Nephron (organoid): ENCODE measurements at regions not wholly inside any gene's neighbourhood (a gene's known extent, or its start where the extent isn't known, plus 50 kb on each side); places are given as distances from the start of the nearest gene placed in this dataset.

Source experiments
- H3K27ac Mint-ChIP-seq, 3 experiments: 2 replicates each; pipeline ENCODE4 v1.8.0; 2020; ENCODE audit warnings: mixed read lengths in 3 of 3, mild to moderate bottlenecking in 2 of 3, moderate library complexity in 1 of 3
- H3K27me3 Mint-ChIP-seq: 2 replicates; pipeline ENCODE4 v1.8.0; 2021; ENCODE audit warnings: low read depth, mild to moderate bottlenecking, moderate library complexity, mixed read lengths
- H3K36me3 Mint-ChIP-seq: 2 replicates; pipeline ENCODE4 v1.8.0; 2020; ENCODE audit warnings: low read depth, mixed read lengths
- H3K4me1 Mint-ChIP-seq: 2 replicates; pipeline ENCODE4 v1.8.0; 2020; ENCODE audit warnings: mixed read lengths
- H3K4me3 Mint-ChIP-seq, 3 experiments: 2 replicates each; pipeline ENCODE4 v1.8.0; 2020; ENCODE audit warnings: mild to moderate bottlenecking in 3 of 3, mixed read lengths in 3 of 3, moderate library complexity in 2 of 3
- H3K9me3 Mint-ChIP-seq: 2 replicates; pipeline ENCODE4 v1.8.0; 2020; ENCODE audit warnings: mixed read lengths
- TF ChIP-seq, protein P1 (sequence below), 3 experiments: fragments of 200-600 bp; sonication (generic); IDR thresholded peaks; one replicate each; pipeline ENCODE4 v1.5.0; 2021; ENCODE audit warnings: antibody characterized with exemption in 3 of 3; ENCODE audit not compliant: unreplicated experiment in 3 of 3

DNA sequence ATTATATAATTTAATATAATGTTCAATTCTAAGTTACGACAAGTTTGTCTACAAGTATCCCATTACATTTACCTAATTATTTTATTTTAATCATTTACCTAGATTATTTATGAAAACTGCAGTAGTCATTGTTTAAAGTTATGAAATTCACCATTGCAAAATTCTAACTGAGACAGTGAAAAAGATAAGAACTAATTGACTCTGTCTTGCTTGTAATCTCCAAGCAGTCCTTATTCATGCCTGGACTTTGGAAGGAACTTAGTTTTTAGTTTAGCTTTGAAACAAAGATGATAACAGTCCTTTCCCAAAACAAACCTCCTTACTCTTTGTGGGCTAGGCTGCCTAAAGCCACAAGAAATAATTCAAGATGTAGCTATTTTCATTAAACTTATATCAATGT is 165.0 kb downstream of the SUCNR1 start:
- TF ChIP-seq, protein P1, sequence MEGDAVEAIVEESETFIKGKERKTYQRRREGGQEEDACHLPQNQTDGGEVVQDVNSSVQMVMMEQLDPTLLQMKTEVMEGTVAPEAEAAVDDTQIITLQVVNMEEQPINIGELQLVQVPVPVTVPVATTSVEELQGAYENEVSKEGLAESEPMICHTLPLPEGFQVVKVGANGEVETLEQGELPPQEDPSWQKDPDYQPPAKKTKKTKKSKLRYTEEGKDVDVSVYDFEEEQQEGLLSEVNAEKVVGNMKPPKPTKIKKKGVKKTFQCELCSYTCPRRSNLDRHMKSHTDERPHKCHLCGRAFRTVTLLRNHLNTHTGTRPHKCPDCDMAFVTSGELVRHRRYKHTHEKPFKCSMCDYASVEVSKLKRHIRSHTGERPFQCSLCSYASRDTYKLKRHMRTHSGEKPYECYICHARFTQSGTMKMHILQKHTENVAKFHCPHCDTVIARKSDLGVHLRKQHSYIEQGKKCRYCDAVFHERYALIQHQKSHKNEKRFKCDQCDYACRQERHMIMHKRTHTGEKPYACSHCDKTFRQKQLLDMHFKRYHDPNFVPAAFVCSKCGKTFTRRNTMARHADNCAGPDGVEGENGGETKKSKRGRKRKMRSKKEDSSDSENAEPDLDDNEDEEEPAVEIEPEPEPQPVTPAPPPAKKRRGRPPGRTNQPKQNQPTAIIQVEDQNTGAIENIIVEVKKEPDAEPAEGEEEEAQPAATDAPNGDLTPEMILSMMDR (IDR thresholded peaks at IDR 0.05; ENCODE audit: unreplicated experiment in 3 of 3), result no peak
- no peaks in the 10 kb centered on the region for H3K27me3 Mint-ChIP-seq
- H3K4me3 Mint-ChIP-seq, result no peak overlapping the region
- H3K27ac Mint-ChIP-seq, result no peak overlapping the region
- H3K9me3 Mint-ChIP-seq, result peaks cover 17% of the 10 kb centered on the region
- peaks cover 4% of the 10 kb centered on the region for H3K36me3 Mint-ChIP-seq
- H3K4me1 Mint-ChIP-seq, result no peaks in the 10 kb centered on the region

DNA sequence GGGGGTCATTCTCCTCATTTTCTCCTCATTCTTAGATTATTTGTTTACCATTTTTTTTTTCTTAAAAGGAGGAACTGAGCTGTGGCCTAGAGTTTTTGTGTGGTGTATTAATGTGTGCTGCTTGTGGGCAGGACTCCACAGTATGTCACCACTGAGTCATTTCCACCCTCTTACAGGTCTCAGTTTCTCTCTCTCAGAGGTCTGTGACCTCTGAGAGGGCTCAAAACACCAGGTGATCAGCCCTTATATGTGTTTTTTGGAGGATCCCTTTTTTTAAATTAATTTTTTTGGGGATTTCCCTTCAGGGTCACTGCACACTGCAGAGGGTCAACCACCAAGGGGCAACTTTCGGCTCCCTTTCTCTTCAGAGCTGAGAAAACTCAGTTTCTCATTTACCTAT is 166.4 kb downstream of the SUCNR1 start:
- H3K27ac Mint-ChIP-seq, result no peak overlapping the region
- peaks cover 9% of the 10 kb centered on the region for H3K9me3 Mint-ChIP-seq
- peaks cover 4% of the 10 kb centered on the region for H3K36me3 Mint-ChIP-seq
- TF ChIP-seq, protein P1 (IDR thresholded peaks at IDR 0.05; ENCODE audit: unreplicated experiment in 3 of 3), result no peak
- no peaks in the 10 kb centered on the region for H3K27me3 Mint-ChIP-seq
- H3K4me1 Mint-ChIP-seq, result no peaks in the 10 kb centered on the region
- no peak overlapping the region for H3K4me3 Mint-ChIP-seq

DNA sequence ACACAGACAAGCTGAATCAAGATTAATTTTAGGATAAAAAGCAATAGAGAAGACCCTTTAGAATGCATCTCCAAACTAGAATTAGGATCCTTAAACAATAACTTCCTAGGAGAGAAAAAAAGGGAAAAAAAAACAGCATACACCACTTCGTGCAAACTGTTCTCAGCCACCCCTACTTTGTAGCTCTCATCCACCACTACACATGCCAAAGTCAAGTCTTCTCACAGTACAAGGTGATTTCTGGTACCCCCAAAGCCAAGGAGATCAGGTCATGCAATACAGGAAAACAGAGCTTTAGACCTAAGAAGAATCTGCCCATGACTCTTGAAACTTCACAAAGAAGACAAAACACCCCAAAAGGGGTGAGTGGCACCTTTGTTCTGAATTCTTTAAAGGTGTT is 166.9 kb downstream of the SUCNR1 start:
- no peaks in the 10 kb centered on the region for H3K36me3 Mint-ChIP-seq
- H3K27ac Mint-ChIP-seq, result no peak overlapping the region

DNA sequence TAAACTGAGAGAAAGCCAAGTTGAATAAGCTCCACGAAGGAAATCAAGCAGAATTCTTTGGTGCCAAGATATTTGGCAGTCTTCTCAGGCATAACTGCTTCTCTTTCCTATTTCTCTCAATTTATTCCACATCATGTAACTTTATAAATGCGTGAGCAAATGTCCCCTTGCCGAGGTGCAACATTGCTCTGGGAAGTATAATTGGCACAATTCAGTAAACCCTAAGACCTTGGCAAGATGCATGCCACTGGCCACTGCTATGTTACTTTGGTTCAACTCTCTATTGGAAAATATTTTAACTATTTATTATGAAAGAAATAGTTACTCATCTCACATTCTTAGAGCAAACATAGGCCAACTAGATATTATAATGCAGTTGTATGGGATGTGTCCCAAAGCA is 170.2 kb downstream of the SUCNR1 start:
- Mint-ChIP-seq H3K9me3 (peaks cover 4% of the 10 kb centered on the region), H3K27me3 (no peaks in the 10 kb centered on the region), H3K4me1 (no peaks in the 10 kb centered on the region), H3K36me3 (no peaks in the 10 kb centered on the region), H3K4me3 (no peak overlapping the region), H3K27ac (no peak overlapping the region)
- TF ChIP-seq, protein P1 (IDR thresholded peaks at IDR 0.05; ENCODE audit: unreplicated experiment in 3 of 3), result no peak

More for the DNA sequence above, 166.9 kb downstream of the SUCNR1 start:
- Mint-ChIP-seq H3K4me3 (no peak overlapping the region), H3K9me3 (peaks cover 4% of the 10 kb centered on the region), H3K27me3 (no peaks in the 10 kb centered on the region), H3K4me1 (no peaks in the 10 kb centered on the region)
- TF ChIP-seq, protein P1 (IDR thresholded peaks at IDR 0.05; ENCODE audit: unreplicated experiment in 3 of 3), result no peak

DNA sequence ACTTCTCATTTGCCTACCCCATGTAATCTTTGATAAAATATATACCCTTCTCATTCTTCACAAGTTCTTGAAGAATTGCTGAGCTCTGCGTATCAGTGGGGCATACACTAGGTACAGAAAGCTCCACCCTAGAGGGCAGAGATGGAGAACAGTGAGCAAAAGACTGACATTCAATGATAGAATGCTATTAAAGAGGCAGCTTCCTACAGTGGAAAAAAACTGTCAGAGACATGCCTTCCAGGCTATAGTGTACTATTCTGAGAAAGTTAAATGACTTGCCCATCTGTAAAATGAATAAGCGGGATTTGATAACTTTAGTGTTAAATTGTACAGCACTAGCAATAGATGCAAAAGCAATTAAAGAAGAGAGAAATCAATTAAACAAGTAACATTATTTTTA is 172.8 kb downstream of the SUCNR1 start:
- TF ChIP-seq, protein P1 (IDR thresholded peaks at IDR 0.05; ENCODE audit: unreplicated experiment in 3 of 3), result no peak
- H3K27ac Mint-ChIP-seq, result no peak overlapping the region
- no peaks in the 10 kb centered on the region for H3K9me3 Mint-ChIP-seq
- no peaks in the 10 kb centered on the region for H3K27me3 Mint-ChIP-seq
- H3K4me3 Mint-ChIP-seq, result no peak overlapping the region
- H3K4me1 Mint-ChIP-seq, result no peaks in the 10 kb centered on the region
- no peaks in the 10 kb centered on the region for H3K36me3 Mint-ChIP-seq

DNA sequence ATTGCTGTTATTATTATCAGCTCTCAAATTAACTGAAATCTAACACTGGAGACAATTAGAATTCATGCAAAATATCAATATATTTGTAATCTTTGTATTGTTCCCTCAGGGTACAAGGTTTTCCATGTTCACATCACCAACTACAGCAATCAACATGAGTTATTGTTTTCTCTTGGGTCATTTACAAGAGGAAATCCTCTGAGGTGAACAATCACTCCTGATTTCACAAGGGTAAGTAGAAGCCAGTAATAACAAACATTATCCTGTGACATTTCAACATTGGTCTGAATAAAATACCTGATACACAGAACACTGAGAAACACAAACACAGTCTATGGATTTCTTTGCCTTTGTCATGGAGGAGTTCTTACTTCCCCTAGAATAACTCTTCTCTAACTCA is 174.0 kb downstream of the SUCNR1 start:
- Mint-ChIP-seq H3K36me3 (no peaks in the 10 kb centered on the region), H3K9me3 (no peaks in the 10 kb centered on the region), H3K27me3 (no peaks in the 10 kb centered on the region), H3K4me1 (no peaks in the 10 kb centered on the region), H3K4me3 (no peak overlapping the region), H3K27ac (no peak overlapping the region)
- TF ChIP-seq, protein P1 (IDR thresholded peaks at IDR 0.05; ENCODE audit: unreplicated experiment in 3 of 3), result no peak
